GM19035 (cell line): ENCODE measurements at regions not wholly inside any gene's neighbourhood (a gene's known extent, or its start where the extent isn't known, plus 50 kb on each side); places are given as distances from the start of the nearest gene placed in this dataset.
"Not testable (repeated sequence)": the region's sequence is repeated elsewhere in the genome, so short reads cannot be mapped to it uniquely, and the experiment has no call there.

ENCODE experiments used
- ATAC-seq: cut with Tn5 transposase; IDR thresholded peaks from one replicate; pipeline ENCODE4 v1.9.1; 2021; ENCODE audit not compliant: unreplicated experiment

DNA sequence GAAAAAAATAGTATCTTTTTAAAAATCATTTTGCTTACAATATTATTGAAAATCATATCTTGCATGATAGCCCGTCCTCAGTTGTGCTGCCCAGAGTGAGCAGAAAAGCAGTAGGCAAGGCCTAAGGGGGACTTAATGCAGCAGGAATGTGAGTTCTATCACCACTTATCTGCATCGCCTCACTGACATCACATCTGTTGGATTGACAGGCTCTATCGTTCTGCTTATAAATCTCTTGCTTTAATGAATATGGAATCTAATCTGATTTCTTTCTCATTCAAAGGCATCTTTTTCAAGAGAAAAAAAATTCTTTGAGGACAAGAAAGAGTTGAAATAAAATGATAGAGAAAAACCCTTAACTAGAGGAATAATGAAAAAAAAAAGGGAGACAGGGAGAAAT lies 249.9 kb downstream of the PAPSS1 start:
- ATAC-seq = no peak

DNA sequence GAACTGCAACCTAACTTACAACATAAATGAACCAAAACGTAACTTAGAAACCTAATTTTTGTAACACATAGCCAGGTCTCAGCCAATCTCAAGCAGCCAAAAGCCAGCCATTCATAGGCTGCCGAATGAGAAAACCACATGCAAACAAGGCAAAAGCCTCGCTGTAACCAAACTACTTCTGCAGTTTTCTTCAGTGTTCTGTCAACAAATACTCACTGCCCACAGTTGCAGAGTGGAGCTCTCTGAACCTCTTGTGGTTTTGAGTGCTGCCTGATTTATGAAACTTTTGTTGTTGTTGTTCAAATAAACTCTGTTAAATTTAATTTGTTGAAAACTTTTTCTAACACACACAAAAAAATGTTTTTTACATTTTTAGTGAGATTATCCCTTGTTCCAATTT lies 251.2 kb downstream of the PAPSS1 start:
- ATAC-seq = peak; percentile 85

DNA sequence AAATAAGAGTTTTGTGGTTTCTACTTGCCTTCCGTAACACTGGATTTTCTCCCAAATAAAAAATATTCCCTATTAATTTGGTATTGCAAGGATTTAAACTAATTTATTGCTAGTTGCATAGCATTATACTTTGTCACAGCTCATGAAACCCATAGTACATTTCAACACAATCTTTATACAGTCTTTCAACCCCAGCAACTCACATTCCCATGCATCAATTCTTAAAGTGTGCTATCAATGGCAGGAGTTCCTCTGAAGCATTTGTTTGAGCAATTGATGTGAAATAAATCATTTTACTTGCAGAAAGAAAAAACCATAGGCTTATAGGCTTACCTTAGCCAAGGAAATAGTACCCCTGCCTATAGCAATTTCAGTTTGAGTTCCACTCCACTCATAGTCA lies 251.9 kb downstream of the PAPSS1 start:
- ATAC-seq = no peak

DNA sequence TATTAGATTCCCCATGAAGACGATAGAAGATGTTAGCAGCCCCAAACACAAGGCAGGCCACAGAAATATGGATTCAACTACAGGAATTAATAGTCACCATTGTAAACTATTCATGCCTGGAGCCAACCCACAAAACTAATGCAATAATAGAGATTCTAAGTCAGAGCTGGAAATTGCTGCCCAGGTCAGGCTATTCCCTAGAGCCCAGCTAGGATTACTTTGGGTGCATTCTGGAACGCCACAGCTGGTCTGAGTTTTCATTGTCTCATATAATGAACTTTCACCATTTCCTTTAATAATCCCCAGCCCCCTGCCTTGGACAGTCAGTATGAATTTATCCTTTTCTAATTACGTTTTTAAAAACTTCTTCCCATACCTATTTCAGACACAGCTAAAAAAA lies 252.6 kb downstream of the PAPSS1 start:
- ATAC-seq = no peak

DNA sequence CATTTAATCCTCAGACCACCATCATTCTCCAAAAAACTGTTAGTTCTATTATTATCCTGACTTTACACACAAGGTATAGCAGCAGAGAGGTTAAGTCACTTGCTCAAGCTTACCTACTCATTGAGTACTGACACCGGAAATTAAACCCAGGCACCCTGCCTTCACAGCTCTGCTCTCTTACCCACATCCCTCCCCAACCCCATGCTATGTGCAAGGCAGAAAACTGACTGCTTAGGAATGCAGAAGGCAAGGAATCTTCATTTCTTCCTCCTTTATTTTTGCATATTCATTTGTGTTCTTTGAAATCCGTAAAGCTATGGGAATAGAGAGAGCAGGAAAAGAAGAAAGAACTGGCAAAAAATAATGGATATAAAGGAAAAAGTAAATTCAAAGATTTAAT lies 261.8 kb downstream of the PAPSS1 start:
- ATAC-seq = no peak

DNA sequence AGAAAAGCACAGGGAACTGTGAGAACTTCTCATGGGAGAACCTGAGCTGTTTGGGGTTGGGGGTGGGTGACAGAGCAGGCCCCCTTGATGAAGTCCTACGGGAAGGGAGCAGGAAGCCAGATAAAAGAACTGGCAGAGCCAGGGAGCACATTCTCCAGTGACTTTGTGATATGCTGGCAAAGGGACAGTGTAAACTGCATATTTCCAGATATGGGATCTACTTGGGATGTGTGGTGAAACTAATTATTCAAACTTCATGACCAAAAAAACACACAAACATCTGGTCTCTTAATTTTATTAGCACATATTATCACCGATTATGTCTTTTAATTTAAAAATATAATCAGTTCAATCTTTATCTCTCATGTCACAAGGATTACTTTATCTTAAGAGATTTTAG lies 266.0 kb downstream of the PAPSS1 start:
- ATAC-seq = no peak

DNA sequence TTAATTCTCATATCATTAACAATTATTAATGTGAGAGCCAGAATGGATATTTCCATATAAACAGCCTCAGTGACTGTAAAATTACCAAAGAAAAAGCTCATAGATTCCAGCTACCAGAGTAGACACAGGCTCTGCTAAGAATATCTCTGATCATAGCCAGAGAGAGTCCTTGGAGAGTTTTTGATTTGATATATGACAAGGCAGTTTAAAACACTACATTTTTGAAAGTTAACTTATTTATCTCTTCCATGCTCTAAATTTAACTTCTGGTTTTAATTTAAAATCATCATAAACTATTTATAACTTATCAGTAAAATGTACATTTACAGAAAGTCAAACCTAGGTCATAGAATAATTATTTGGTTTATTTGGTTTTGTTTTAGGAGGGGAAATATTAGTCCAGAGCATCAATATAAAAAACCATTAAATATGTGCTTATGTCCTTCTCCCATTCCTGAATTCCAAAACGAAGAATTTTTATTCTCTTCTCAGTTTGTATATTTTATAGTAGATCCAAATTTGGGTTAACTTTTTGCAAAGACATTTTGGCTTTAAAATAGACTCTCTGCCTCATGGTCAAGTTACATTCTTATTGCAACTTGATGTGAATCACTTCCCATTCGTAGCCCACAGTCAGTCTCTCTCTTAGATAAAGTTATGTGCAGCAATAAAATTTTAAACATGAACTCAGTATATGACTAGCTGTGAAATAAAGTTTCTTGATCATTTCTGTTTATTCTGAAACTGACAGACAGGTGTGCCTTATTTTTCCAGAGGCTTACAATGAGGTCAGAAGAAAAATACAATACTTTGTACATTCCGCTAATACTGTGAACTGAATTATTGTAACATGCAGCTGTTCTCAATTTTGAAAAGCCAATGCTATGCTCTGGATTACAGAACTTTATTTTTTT lies 267.1 kb downstream of the PAPSS1 start:
- ATAC-seq = no peak

DNA sequence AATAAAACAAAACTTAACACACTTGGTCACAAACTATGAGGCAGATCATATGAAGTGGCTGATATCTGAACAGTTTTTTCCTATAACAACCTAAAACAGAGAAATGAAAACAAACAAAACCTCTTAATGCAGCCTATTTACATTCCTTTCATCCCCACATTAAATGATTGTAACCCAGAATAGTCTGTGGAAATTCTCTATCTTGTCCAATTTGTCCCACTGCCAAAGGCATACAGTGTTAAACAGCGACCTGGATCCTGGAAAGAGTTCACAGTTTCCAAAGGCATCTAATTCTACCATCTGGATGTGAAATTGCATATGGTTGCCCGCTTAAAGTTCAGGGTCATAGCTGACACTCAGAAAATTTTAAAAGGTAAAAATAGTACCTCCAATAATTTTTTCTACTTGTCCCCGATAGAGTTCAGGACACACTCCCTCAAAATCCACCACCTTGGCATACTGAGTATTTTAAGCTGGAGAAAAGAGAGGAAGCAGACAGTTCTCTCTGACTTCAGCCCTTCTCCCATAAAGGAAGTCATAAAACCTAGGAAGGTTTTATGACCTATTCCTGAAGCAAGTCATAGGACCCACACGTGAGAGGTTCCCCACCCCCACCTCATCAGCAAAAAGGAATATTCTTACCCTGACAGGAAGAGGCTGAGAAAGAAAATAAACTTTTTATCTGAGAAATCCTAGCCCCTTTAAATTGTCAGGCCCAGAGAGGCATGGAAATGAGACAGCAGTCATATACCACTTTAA lies 270.2 kb downstream of the PAPSS1 start:
- no peak for ATAC-seq

DNA sequence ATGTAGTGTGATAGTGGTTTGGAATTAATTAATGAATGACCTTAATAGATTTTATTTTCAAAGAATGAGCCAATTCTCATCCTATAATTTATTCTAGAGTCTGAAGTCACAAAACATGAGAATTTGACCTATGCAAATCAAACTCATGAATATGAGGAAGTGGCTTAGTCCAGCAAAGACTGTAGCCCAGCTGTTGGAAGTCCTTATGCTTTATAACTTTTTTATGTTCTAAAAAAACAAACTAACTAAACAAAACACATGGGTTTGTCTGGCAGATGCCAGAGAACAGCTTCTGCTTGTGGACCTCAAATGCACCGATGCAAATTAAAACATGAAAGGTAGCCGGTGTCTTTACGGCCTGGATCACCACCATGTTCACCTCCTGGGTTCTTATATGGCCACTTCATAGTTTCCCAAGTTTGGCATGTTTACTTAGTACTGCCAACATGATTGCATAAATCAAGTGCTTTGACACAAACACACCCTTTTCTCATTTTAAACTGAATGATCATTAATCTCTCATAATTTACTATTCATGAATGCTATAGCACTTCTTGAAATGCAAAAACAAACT lies 277.4 kb downstream of the PAPSS1 start:
- no peak for ATAC-seq

DNA sequence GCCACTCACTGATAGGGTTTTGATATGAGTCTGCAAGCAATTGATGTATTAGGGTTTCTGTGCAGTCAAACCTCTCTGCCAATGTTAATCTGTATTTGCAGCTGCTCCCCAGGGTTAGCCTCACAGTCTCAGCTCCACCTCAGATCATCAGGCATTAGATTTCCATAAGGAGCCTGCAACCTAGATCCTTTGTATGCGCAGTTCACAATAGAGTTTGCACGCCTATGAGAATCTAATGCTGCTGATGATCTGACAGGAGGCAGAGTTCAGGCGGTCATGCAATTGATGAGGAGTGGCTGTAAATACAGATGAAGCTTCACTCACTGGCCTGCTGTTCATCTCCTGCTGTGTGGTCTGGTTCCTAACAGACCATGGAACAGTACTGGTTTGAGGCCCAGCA lies 280.6 kb downstream of the PAPSS1 start:
- ATAC-seq = no peak

DNA sequence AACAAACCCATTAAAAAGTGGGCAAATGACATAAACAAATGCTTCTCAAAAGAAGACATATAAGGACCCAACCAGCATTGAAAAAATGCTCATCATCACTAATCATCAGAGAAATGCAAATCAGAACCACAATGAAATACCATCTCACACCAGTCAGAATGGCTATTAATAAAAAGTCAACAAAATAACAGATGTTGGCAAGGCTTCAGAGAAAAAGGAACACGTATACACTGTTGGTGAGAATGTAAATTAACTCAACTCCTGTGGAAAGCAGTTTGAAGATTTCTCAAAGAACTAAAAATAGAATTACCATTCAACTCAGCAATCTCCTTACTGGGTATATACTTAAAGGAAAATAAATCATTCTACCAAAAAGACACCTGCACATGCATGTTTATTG lies 283.6 kb downstream of the PAPSS1 start:
- ATAC-seq = not testable (repeated sequence)

DNA sequence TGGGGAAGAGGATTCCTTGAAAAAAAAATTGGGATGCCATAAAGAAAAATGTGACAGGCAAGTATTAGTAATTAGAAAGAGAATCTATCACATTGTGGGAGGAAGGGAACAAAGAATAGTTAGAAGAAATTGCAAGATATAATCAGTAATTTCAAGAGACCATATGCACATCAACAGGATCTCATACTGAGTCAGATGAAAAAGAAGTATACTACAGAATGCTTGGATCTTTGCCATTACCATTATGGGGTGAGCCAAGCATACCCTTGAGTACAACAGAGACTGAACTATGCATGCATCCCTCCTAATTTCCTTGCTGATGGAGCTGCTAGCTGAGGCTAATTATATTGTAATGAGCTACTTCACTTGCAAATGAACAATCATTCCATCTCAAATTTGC lies 287.6 kb downstream of the PAPSS1 start:
- ATAC-seq = no peak

DNA sequence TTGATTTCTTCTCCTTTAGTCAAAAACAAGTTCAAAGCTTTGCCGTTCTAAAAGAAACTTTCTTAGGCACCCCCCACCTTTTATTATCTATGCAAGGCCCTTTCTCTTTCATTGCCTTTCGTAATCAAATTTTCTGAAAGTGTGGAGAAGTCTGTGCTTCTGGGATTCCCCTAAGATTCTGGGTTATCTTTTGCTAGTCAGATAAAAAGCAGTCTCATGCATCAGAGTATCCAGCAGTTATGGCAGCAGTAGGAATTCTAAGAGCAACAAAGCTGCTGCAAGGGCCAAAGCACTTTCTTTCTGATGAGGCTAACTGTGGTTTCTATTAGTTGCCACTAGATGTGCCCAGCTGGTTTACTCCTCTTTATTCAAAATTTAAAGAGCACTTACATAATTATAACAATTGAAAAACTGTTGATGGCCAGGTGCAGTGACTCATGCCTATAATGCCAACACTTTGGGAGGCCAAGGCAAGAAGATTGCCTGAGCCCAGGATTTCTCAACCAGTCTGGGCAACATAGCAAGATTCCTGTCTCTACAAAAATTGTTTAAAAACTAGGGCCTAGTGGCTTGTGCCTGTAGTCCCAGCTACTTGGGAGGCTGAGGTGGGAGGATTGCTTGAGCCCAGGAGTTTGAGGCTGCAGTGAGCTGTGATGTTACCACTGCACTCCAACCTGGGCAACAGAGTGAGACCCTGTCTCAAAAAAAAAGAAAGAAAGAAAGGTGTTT lies 296.2 kb downstream of the PAPSS1 start:
- no peak for ATAC-seq

DNA sequence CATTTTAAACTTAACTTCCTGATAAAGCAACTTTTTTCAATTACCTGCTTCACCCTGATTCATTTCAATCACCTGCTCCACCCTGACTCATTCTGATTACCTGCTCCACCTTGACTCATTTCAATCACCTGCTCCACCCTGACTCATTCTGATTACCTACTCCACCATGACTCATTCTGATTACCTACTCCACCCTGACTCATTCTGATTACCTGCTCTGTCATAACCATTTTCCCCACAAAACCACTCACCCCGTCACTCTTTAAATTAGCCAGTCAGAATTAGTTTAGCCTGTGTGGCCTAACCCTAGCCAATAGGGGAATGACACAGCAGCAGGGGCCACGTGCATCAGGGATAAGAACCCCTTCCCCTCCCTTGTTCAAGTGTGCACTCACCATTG lies 300.5 kb downstream of the PAPSS1 start:
- not testable (repeated sequence) for ATAC-seq

DNA sequence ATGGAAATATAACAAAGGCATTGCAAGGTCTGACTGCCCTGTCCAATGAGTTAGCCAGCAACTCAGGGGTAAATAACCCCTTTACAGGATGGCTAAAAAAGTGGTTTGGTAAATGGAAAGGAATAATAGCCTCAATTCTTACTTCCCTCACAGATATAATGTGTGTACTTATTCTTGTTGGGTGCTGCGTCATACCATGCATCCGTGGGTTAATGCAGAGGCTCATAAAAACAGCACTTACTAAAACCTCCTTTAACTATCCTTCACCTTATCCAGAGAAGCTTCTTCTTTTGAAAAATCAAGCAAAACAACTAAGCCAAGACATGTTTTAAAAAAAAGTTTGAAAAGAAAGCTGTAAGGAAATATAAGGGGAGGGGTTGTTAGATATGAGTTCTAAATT lies 301.0 kb downstream of the PAPSS1 start:
- no peak for ATAC-seq

DNA sequence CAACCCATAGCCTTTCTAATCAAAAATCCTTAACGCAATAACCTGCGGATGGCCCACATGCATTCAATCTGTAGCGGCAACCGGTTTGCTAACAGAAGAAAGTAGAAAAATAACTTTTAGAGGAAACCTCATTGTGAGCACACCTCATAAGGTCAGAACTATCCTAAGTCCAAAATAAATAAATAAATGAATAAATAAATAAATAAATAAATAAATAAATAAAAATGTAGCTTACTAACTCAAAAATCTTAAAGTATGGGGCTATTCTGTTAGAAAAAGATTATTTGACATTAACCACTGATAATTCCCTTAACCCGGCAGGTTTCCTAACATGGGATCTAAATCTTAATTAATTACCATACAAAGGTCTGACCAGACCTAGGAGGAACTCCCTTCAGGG lies 304.5 kb downstream of the PAPSS1 start:
- ATAC-seq = not testable (repeated sequence)

DNA sequence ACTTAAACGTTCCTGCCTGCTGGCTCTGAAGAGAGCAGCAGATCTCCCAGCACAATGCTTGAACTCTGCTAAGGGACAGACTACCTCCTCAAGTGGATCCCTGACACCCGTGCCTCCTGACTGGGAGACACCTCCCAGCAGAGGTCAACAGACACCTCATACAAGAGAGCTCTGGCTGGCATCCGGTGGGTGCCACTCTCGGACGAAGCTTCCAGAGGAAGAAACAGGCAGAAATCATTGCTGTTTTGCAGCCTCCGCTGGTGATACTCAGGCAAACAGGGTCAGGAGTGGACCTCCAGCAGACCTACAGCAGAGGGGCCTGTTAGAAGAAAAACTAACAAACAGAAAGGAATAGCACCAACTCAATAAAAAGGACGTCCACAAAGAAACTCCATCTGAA lies 310.2 kb downstream of the PAPSS1 start:
- ATAC-seq = not testable (repeated sequence)

DNA sequence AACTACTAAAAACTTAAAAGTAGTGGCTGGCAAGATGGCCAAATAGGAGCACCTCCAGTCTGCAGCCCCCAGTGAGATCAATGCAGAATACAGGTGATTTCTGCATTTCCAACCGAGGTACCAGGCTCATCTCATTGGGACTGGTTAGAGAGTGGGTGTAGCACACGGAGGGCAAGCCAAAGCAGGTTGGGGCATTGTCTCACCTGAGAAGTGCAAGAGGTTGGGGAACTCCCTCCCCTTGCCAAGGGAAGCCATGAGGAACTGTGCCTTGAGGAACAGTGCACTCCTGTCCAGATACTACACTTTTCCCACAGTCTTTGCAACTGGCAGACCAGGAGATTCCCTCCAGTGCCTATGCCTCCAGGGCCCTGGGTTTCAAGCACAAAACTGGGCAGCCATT lies 311.1 kb downstream of the PAPSS1 start:
- ATAC-seq = no peak

DNA sequence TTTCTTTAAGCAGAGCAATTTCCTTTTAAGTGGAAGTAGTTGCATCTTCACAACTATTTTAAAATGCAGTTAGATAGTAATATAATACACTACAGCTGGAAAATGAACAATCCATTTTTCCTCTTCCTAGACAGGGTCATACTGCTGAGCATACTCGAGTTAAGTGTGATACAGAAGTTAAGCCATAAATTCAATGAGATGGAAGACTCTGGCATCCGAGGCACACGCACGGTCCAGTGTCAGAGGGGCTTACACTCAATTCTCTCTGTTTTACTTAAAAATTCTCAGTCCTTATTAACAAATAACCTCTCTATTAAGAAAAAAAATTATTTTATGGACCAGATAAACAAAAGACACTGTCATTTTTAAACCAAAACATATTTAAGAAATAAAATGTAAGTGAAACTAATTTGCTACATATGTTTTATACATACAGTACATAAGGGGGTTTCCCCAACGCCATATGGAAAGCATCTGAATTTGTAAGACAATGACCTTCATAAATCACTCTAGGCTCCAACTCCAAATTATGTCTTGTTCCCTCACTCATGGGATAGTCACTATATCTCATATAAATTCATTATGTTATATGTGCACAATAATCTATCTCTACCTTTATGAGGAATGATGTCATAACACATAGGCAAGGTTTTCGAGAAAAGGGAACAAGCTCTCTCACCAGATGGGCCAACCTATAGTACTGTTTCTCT lies 315.3 kb downstream of the PAPSS1 start:
- ATAC-seq = no peak

DNA sequence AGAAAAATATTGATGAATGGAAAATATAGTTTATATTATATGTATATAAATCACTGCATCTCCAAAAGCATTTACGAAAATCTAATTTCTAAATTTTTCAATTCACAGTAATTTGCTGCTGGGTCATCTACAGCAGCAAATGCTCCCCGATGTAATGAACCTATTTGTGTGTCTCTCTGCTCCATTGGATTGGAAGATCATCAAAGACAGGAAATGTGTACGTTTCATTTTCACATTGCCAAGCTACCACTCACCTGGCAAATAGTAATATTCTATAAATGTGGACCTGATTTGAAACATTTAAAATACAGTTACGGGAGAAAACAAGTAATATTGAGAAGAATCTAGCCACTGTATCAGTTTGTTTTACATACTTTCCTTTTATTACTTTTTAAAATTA lies 317.7 kb downstream of the PAPSS1 start:
- no peak for ATAC-seq

DNA sequence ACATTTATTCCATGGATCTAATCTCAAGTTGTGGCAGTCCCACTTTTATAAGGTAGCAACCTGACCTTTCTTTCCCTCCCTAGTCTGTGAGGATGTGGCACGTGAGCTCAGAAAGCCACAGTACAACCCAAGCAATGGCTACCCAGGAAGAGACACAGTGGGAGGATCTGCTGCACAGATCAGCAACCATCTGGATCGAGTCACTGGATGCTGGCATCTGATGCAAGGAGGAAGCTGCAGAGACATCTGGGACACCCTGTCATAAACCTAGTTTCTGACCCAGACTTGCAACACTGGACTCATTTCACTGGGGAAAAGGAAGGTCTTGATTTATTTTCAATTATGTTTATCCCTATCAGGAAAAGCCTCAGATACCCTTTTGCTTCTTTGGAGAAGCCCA lies 327.1 kb downstream of the PAPSS1 start:
- ATAC-seq = no peak
